ENCODE measurements at regions not wholly inside any gene's neighbourhood (a gene's known extent, or its start where the extent isn't known, plus 50 kb on each side); places are given as distances from the start of the nearest gene placed in this dataset.
"Not testable (repeated sequence)": the region's sequence is repeated elsewhere in the genome, so short reads cannot be mapped to it uniquely, and the experiment has no call there.

DNA sequence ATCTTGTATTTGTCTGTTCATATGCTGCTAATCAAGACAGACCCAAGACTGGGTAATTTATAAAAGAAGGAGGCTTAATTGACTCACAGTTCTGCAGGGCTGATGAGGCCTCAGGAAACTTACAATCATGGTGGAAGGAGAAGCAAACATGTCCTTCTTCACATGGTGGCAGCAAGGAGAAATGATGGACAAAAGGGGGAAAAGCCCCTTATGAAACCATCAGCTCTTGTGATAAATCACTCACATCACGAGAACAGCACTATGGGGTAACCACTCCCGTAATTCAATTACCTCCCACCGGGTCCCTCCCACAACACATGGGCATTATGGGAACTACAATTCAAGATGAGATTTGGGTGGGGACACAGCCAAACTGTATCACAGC, 117.0 kb downstream of the TTC6 start:
- not testable (repeated sequence) for DNase-seq (ENCODE audit: low spot score)

DNA sequence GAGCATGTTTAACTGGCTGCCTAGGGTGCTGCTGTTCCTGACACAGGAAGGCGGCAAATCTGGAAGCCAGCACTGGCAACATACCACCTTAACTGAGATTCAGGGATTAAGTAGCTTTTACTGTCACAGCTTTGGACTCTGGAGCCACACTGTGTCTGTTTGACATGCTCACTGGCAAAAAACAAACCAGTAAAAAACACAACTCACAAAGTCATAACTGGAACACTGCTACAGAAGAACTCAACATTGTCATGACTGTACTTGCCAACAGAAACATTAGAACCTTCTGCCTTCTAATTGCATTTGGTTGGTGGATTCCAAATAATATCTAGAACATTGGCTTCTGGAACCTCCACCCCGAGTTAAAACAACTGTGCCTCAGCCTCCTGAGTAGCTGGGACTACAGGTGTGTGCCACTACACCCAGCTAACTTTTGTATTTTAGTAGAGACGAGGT, 117.6 kb downstream of the TTC6 start:
- DNase-seq (ENCODE audit: low spot score), result no peak

DNA sequence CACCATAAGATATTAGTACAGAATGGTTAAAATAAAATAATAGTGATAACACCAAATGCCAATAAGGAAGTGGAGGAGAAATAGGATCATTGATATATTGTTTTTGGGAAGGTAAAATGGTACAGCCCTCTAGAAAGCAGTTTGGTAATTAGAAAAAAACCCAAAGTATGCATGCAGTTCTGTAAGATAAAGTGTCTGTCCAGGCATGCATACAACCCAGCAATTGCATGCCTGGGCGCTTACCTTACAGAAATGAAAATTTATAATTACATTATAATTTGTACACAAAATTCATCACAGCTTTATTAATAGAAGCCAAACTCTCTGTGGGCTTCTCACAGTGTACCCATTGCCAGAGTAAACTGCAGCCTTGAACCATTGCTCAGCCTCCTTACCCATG, 124.7 kb downstream of the TTC6 start:
- DNase-seq (ENCODE audit: low spot score), result no peak

DNA sequence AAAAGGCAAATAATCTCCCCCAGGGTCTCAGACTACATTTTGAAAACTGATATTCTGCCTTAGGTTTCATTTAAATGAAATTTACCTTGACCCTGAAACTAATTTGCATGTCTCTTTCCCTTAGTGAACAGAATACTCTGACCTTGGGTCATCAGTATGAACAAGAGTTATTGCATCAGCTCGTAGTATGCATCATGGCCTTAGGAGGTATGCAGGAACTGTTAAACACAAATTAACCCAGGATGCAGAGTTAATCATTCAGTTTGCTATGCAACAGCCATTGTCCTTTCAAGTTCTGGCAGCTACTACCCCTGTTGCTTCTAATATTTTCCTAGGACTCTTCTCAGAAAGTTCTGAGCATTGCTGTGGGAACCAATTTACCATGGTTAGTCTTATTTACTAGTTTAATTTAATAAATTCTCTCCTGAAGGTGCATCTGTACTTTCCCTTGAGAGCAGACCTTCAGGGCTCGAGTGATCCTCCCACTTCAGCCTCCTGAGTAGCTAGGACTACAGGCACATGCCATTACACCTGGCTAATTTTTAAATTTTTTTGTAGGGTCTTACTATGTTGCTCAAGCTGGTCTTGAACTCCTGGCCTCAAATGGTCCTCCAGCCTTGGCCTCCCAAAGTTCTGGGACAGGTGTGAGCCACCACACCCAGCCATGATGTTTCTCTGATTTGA, 126.7 kb downstream of the TTC6 start:
- DNase-seq (ENCODE audit: low spot score), result no peak

DNA sequence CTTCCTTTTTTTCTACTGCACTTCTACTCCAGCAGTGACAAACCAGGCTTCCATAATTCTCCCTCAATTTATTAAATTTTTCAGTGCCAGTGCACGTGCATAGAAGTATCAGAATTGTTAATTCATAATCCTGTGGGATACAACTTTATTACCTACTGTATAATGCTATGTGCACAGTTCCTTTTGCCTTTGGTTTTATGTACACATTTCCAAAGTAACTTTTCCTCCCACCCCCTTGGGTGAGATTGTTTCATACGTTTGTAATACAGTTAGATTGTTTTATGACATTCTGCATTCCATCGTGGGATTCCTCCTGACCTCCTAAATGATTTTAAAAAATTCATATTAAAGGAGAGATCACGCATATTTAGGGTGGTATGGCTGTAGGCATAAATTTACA, 128.1 kb downstream of the TTC6 start:
- no peak for DNase-seq (ENCODE audit: low spot score)

DNA sequence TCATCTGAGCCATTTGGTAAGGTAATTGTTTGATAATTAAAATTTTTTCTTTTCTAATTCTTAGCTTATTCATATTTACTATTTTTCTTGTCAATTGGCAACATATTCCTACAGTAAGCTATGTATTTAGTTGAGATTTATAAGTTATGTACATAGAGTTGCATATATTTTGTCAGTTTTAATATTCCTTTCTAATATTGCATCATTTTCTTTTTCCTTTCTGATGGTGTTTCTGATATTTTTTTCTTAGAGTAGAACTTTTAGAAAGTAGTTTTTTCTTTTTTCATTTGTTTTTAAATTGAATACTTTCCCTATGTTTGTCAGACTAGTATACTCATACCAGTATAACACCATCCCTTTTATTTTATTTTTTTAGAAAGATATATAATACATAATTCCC, 131.3 kb downstream of the TTC6 start:
- no peak for DNase-seq (ENCODE audit: low spot score)

DNA sequence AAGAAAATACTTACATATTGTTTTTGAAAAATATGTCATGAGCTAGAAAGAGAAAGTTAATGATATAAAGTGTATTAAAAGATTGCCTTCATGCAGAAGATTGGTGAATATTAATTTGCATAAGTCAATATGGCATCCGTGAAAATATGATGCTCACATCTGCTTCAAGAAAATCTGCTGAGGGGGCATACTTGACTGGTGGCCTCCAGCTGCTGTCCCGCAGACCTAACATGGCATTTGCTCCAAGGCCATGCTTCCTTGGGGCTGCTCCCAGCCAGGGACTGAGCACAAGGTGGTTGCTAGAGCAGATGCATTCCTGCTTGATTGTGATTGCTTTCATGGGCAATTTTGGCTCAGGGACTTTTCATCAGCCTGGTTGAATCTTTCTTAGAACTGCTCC, 133.8 kb downstream of the TTC6 start:
- DNase-seq (ENCODE audit: low spot score), result no peak

DNA sequence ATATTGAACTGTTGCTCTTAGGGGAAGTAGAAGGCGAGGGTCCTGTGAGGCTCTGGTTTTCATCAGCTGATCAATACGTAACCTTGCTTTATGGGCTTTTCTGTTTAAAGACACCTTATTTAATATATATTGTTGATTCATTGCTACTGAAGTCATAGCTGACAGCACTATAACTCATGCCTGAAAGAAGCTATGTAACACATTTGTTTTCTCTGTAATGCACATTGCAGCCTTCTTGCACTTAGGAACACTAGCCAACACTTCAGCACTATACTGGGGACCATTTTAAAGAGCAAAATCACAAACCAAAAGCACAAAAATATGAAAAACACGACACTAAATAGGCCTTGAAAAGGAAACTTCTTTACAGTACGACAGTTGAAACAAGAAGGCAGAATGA, 135.7 kb downstream of the TTC6 start:
- no peak for DNase-seq (ENCODE audit: low spot score)

DNA sequence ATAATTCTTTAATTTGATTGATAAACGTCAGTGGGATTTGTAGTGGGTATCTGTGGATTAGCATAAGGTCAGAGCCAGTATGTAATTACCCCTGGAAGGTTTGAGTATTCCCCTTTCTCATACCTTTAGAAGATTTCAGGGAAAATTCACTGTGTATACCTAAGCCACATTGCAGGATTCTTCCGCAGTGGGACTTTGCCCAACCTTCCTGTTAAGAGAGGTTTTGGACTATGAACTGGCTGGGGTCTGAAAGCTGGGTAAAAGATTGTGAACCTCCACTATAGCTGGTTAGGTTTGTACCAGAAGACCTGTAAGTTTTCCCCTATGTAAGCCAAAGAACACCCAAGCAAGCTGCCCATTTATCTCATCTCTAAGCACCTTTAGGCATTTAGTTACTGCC, 150.2 kb downstream of the TTC6 start:
- no peak for DNase-seq (ENCODE audit: low spot score)

DNA sequence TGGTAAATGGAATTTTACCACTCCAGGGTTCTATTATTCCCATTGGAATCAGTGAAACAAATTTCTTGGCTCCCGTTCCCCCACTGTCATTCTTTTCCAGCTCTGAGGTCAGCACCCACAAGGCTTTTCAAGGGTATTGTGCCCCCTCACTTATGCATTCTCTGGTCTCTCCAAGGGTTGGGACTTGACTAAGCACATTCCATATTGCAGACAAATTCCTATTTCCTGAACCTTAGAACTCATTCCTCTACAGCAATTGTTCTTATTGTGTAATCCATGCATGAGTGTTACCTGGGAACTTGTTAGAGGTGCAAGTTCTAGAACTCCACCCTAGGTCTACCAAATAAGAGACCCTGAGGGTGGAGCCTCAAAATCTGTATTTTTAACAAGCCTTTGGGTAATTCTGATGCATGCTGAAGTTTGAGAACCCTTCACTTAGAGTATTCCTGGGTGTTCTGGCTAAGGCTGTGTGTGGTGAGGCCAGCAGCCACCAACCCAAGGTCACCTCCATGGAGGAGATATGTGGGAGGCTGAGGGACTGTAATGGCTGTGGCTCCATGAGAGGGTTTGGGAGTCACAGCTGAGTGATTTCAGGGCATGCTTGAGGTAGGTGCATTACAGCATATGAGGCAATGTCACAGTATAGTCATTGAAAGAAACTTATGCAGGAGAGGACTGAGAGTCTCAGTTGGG, 150.9 kb downstream of the TTC6 start:
- DNase-seq (ENCODE audit: low spot score), result peak; percentile 2

DNA sequence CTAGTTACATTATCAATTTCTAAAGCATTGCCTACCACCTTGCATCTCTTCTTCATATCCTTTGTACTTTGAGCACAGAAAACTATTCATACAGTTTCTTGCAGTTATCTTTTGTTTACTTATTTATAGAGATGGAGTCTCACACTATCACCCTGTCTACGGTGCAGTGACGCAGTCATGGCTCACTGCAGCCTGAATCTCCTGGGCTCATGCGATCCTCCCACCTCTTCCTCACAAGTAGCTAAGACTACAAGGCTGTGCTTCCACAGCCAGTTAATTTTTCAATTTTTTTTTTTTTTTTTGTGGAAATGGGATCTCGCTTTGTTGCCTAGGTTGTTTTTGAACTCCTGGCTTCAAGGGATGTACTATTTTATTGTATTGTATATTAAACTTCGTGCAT, 158.0 kb downstream of the TTC6 start:
- no peak for DNase-seq (ENCODE audit: low spot score)

DNA sequence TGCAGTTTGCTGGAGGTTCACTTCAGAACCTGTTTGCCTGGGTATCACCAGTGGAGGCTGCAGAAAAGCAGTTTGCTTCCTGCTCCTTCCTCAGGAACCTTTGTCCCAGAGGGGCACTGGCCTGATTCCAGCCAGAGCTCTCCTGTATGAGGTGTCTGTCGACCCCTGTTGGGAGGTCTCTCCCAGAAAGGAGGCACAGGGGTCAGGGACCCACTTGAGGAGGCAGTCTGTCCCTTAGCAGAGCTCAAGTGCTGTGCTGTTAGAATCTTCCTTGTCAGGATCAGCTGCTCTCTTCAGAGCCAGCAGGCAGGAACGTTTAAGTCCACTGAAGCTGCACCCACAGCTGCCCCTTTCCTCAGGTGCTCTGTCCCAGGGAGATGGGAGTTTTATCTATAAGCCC, 164.8 kb downstream of the TTC6 start:
- DNase-seq (ENCODE audit: low spot score), result not testable (repeated sequence)

DNA sequence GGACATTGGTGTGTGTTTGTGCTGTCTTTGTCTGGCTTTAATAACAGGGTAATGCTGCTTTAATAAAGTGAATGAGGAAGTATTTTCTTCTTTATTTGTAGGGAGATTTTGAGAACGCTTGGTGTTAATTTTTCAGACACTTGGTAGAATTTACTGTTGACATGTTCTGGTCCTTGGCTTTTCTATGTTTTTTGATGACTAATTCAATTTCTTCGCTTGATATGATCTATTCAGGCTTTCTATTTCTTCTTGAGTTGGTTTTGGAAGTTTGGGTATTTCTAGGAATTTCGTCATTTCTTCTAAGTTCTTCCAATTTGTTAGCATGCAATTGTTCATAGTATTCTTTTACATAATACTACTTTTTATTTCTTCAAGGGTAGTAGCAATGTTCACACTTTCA, 167.8 kb downstream of the TTC6 start:
- no peak for DNase-seq (ENCODE audit: low spot score)

DNA sequence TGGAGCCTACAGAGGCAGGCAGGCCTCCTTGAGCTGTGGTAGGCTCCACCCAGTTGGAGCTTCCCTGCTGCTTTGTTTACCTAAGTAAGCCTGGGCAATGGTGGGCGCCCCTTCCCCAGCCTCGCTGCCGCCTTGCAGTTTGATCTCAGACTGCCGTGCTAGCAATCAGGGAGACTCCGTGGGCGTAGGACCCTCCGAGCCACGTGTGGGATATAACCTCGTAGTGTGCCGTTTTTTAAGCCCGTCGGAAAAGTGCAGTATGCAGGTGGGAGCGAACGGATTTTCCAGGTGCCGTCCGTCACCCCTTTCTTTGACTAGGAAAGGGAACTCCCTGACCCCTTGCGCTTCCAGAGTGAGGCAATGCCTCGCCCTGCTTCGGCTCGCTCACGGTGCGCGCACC, 176.9 kb downstream of the TTC6 start:
- DNase-seq (ENCODE audit: low spot score), result not testable (repeated sequence)

DNA sequence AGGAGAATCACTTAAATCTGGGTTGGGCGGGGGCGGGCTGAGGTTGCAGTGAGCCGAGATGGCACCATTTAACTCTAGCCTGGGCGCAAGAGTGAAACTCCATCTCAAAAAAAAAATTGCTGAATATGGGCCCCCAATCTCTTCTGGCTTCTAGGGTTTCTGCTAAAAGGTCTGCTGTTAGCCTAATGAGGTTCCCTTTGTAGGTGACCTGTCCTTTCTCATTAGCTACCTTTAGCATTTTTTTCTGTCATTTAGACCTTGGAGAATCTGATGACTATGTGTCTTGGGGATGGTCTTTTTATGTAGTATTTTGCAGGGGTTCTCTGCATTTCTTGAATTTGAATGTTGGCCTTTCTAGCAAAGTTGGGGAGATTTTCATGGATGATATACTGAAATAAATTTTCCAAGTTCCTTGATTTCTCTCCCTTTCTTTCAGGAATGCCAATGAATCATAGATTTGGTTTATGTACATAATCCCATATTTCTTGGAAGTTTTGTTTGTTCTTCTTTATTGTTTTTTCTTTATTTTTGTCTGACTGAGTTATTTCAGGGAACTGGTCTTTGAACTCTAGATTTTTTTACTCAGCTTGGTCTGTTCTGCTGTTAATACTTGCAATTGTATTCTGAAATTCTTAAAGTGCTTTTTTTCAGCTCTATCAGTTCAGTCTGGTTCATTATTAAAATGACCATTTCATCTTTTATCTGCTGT, 181.5 kb downstream of the TTC6 start:
- no peak for DNase-seq (ENCODE audit: low spot score)

DNA sequence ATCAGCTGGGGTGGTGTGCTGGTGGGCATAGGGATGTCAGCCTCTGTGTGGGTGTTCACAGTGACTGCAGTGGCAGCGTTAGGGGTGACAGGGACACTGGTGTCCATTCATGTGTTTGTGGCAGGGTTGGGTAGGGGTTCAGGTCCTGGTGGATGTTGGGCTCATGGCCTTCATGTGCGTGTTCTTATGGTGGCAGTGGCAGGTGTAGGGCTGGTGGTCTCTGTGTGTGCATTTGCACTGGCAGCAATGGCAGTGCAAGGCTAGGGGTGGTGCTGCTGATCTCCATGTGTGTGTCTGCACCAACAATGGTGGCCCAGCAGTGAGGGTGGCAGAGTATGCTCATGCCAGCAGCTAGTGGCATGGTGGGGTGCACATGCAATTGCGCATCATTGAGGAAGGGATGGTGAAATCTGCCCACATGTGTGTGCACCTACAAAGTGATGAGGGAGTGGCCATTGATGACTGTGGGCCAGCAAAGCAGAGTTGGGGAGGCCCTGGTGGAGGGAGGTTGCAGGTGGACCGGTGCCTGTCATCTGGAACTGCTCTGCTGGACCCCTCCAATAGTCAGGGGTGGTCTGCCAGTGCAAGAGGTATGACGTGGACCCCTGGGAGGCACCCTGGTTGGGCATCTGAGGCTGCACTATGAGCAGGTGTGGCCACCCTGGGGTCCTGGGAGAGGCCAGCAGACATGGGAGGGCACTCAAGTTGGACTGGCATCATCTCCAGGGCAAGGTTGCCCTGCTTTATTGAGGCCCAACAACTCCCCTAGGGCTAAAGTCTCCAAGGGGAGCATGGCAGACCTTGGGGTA, 182.9 kb downstream of the TTC6 start:
- no peak for DNase-seq (ENCODE audit: low spot score)

DNA sequence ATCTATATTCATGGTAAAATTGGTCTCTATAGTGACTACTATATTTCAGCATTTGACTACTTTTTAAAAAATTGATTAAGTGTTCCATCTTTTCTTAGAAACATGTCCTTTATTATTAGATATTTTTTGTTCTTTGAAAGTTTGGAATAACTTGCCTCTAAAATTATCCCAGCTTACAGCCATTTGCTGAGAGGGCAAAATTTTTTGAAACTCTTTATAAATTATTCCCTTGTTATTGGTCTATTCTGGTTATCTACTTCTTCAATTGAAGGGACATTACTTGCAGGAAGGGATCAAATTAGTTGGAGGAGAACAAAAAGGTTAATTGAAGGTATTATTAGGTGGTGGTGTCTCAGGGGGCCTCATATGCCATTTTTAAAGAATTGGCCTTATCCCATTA, 184.1 kb downstream of the TTC6 start:
- no peak for DNase-seq (ENCODE audit: low spot score)

DNA sequence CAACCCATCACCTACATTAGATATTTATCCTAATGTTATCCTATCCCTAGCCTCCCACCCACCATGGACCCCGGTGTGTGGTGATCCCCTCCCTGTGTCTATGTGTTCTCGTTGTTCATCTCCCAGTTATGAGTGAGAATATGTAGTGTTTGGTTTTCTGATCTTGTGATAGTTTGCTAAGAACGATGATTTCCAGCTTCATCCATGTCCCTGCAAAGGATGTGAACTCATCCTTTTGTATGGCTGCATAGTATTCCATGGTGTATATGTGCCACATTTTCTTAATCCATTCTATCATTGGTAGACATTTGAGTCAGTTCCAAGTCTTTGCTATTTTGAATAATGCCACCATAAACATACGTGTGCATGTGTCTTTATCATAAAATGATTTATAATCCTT, 185.3 kb downstream of the TTC6 start:
- not testable (repeated sequence) for DNase-seq (ENCODE audit: low spot score)

DNA sequence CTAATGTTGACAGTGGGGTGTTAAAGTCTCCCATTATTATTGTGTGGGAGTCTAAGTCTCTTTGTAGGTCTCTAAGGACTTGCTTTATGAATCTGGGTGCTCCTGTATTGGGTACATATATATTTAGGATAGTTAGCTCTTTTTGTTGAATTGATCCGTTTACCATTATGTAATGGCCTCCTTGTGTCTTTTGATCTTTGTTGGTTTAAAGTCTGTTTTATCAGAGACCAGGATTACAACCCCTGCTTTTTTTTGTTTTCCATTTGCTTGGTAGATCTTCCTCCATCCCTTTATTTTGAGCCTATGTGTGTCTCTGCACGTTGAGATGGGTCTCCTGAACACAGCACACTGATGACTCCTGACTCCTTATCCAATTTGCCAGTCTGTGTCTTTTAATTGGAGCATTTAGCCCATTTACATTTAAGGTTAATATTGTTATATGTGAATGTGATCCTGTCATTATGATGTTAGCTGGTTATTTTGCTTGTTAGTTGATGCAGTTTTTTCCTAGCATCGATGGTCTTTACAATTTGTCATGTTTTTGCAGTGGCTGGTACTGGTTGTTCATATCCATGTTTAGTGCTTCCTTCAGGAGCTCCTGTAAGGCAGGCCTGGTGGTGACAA, 188.9 kb downstream of the TTC6 start:
- not testable (repeated sequence) for DNase-seq (ENCODE audit: low spot score)

DNA sequence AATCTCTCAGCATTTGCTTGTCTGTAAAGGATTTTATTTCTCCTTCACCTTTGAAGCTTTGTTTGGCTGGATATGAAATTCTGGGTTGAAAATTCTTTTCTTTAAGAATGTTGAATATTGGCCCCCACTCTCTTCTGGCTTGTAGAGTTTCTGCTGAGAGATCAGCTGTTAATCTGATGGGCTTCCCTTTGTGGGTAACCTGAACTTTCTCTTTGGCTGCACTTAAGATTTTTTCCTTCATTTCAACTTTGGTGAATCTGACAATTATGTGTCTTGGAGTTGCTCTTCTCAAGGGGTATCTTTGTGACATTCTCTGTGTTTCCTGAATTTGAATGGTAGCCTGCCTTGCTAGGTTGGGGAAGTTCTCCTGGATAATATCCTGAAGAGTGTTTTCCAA, 189.4 kb downstream of the TTC6 start:
- DNase-seq (ENCODE audit: low spot score), result not testable (repeated sequence)

DNA sequence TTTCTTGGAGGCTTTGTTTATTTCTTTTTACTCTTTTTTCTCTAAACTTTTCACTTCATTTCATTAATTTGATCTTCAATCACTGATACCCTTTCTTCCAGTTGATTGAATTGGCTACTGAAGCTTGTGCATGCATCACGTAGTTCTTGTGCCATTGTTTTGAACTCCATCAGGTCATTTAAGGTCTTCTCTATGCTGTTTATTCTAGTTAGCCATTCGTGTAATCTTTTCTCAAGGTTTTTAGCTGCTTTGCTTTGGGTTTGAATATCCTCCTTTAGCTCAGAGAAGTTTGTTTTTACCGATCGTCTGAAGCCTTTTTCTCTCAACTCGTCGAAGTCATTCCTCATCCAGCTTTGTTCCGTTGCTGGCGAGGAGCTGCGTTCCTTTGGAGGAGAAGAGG, 189.9 kb downstream of the TTC6 start:
- not testable (repeated sequence) for DNase-seq (ENCODE audit: low spot score)

DNA sequence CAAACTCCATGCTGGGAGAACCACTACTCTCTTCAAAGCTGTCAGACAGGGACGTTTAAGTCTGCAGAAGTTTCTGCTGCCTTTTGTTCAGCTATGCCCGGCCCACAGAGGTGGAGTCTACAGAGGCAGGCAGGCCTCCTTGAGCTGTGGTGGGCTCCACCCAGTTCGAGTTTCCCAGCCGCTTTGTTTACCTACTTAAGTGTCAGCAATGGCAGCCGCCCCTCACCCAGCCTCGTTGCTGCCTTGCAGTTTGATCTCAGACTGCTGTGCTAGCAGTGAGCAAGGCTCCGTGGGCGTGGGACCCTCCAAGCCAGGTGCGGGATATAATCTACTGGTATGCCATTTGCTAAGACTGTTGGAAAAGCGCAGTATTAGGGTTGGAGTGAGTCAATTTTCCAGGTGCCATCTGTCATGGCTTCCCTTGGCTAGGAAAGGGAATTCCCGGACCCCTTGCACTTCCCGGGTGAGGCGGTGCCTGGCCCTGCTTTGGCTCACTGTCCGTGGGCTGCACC, 190.7 kb downstream of the TTC6 start:
- not testable (repeated sequence) for DNase-seq (ENCODE audit: low spot score)
